ENCODE measurements at regions not wholly inside any gene's neighbourhood (a gene's known extent, or its start where the extent isn't known, plus 50 kb on each side); places are given as distances from the start of the nearest gene placed in this dataset.

GRCh38 chr4:11878241-11878640 lies 449.5 kb upstream of the HS3ST1 start:
- H3K4me3 Mint-ChIP-seq: no peak overlapping the region
- H3K4me1 Mint-ChIP-seq (ENCODE audit: low read depth): no peaks in the 10 kb centered on the region
- ATAC-seq: no peak
- DNase-seq: no peak
- H3K36me3 Mint-ChIP-seq (ENCODE audit: insufficient read depth): no peaks in the 10 kb centered on the region
- H3K27me3 Mint-ChIP-seq (ENCODE audit: low read depth): no peaks in the 10 kb centered on the region
- peaks cover 13% of the 10 kb centered on the region for H3K9me3 Mint-ChIP-seq

- Mint-ChIP-seq H3K36me3 (ENCODE audit: insufficient read depth) (no peaks in the 10 kb centered on the region), H3K4me3 (no peak overlapping the region), H3K9me3 (peaks cover 13% of the 10 kb centered on the region), H3K4me1 (ENCODE audit: low read depth) (no peaks in the 10 kb centered on the region), H3K27me3 (ENCODE audit: low read depth) (no peaks in the 10 kb centered on the region)
- DNase-seq (no peak), ATAC-seq (no peak)
Measured at GRCh38 chr4:11876104-11876503, 447.4 kb upstream of the HS3ST1 start.

GRCh38 chr4:11869191-11869870 lies 440.6 kb upstream of the HS3ST1 start:
- no peaks in the 10 kb centered on the region for H3K36me3 Mint-ChIP-seq (ENCODE audit: insufficient read depth)
- ATAC-seq: no peak
- peaks cover 5% of the 10 kb centered on the region for H3K9me3 Mint-ChIP-seq
- H3K4me3 Mint-ChIP-seq: no peak overlapping the region
- no peak for DNase-seq
- H3K4me1 Mint-ChIP-seq (ENCODE audit: low read depth): no peaks in the 10 kb centered on the region
- H3K27me3 Mint-ChIP-seq (ENCODE audit: low read depth): no peaks in the 10 kb centered on the region

GRCh38 chr4:11866391-11866790 lies 437.7 kb upstream of the HS3ST1 start:
- Mint-ChIP-seq H3K27me3 (ENCODE audit: low read depth) (no peaks in the 10 kb centered on the region), H3K9me3 (peaks cover 5% of the 10 kb centered on the region), H3K4me1 (ENCODE audit: low read depth) (no peaks in the 10 kb centered on the region), H3K36me3 (ENCODE audit: insufficient read depth) (no peaks in the 10 kb centered on the region), H3K4me3 (no peak overlapping the region)
- DNase-seq (no peak), ATAC-seq (no peak)

GRCh38 chr4:11860996-11861395 lies 432.3 kb upstream of the HS3ST1 start:
- DNase-seq (no peak), ATAC-seq (no peak)
- Mint-ChIP-seq H3K4me3 (no peak overlapping the region), H3K27me3 (ENCODE audit: low read depth) (no peaks in the 10 kb centered on the region), H3K9me3 (peaks cover 5% of the 10 kb centered on the region), H3K36me3 (ENCODE audit: insufficient read depth) (no peaks in the 10 kb centered on the region), H3K4me1 (ENCODE audit: low read depth) (no peaks in the 10 kb centered on the region)

- ATAC-seq (no peak), DNase-seq (no peak)
- no peaks in the 10 kb centered on the region for H3K4me1 Mint-ChIP-seq (ENCODE audit: low read depth)
- H3K27me3 Mint-ChIP-seq (ENCODE audit: low read depth): no peaks in the 10 kb centered on the region
- H3K9me3 Mint-ChIP-seq: no peaks in the 10 kb centered on the region
- no peaks in the 10 kb centered on the region for H3K36me3 Mint-ChIP-seq (ENCODE audit: insufficient read depth)
- no peak overlapping the region for H3K4me3 Mint-ChIP-seq
Measured at GRCh38 chr4:11857881-11858280, 429.2 kb upstream of the HS3ST1 start.

GRCh38 chr4:11847167-11847566 lies 418.5 kb upstream of the HS3ST1 start:
- Mint-ChIP-seq H3K4me3 (no peak overlapping the region), H3K36me3 (ENCODE audit: insufficient read depth) (no peaks in the 10 kb centered on the region), H3K27me3 (ENCODE audit: low read depth) (no peaks in the 10 kb centered on the region)

GRCh38 chr4:11843927-11844326 lies 415.2 kb upstream of the HS3ST1 start:
- Mint-ChIP-seq H3K27me3 (ENCODE audit: low read depth) (no peaks in the 10 kb centered on the region), H3K4me3 (no peak overlapping the region), H3K36me3 (ENCODE audit: insufficient read depth) (no peaks in the 10 kb centered on the region), H3K9me3 (peaks cover 4% of the 10 kb centered on the region), H3K4me1 (ENCODE audit: low read depth) (no peaks in the 10 kb centered on the region)
- no peak for DNase-seq
- ATAC-seq: no peak

More at GRCh38 chr4:11847167-11847566, 418.5 kb upstream of the HS3ST1 start:
- Mint-ChIP-seq H3K9me3 (no peaks in the 10 kb centered on the region), H3K4me1 (ENCODE audit: low read depth) (no peaks in the 10 kb centered on the region)
- no peak for ATAC-seq
- no peak for DNase-seq

- Mint-ChIP-seq H3K27me3 (ENCODE audit: low read depth) (no peaks in the 10 kb centered on the region), H3K9me3 (peaks cover 4% of the 10 kb centered on the region), H3K4me1 (ENCODE audit: low read depth) (no peaks in the 10 kb centered on the region), H3K36me3 (ENCODE audit: insufficient read depth) (no peaks in the 10 kb centered on the region), H3K4me3 (no peak overlapping the region)
- DNase-seq (no peak), ATAC-seq (no peak)
Measured at GRCh38 chr4:11843340-11843739, 414.6 kb upstream of the HS3ST1 start.

GRCh38 chr4:11842620-11843263 lies 414.0 kb upstream of the HS3ST1 start:
- ATAC-seq: no peak
- peaks cover 7% of the 10 kb centered on the region for H3K9me3 Mint-ChIP-seq
- no peak overlapping the region for H3K4me3 Mint-ChIP-seq
- no peak for DNase-seq
- H3K27me3 Mint-ChIP-seq (ENCODE audit: low read depth): no peaks in the 10 kb centered on the region
- no peaks in the 10 kb centered on the region for H3K4me1 Mint-ChIP-seq (ENCODE audit: low read depth)
- H3K36me3 Mint-ChIP-seq (ENCODE audit: insufficient read depth): no peaks in the 10 kb centered on the region

- Mint-ChIP-seq H3K9me3 (peaks cover 7% of the 10 kb centered on the region), H3K27me3 (ENCODE audit: low read depth) (no peaks in the 10 kb centered on the region), H3K4me1 (ENCODE audit: low read depth) (no peaks in the 10 kb centered on the region), H3K36me3 (ENCODE audit: insufficient read depth) (no peaks in the 10 kb centered on the region), H3K4me3 (no peak overlapping the region)
- DNase-seq (no peak), ATAC-seq (no peak)
Measured at GRCh38 chr4:11839889-11840288, 411.2 kb upstream of the HS3ST1 start.

- H3K4me1 Mint-ChIP-seq (ENCODE audit: low read depth): no peaks in the 10 kb centered on the region
- no peak for ATAC-seq
- H3K27me3 Mint-ChIP-seq (ENCODE audit: low read depth): no peaks in the 10 kb centered on the region
- H3K36me3 Mint-ChIP-seq (ENCODE audit: insufficient read depth): no peaks in the 10 kb centered on the region
- H3K4me3 Mint-ChIP-seq: no peak overlapping the region
- no peaks in the 10 kb centered on the region for H3K9me3 Mint-ChIP-seq
- DNase-seq: no peak
Measured at GRCh38 chr4:11831739-11832138, 403.0 kb upstream of the HS3ST1 start.

GRCh38 chr4:11824566-11824965 lies 395.9 kb upstream of the HS3ST1 start:
- ATAC-seq: no peak
- Mint-ChIP-seq H3K4me3 (no peak overlapping the region), H3K9me3 (peaks cover 4% of the 10 kb centered on the region), H3K36me3 (ENCODE audit: insufficient read depth) (no peaks in the 10 kb centered on the region), H3K4me1 (ENCODE audit: low read depth) (no peaks in the 10 kb centered on the region), H3K27me3 (ENCODE audit: low read depth) (no peaks in the 10 kb centered on the region)
- DNase-seq: no peak

- DNase-seq: no peak
- no peaks in the 10 kb centered on the region for H3K36me3 Mint-ChIP-seq (ENCODE audit: insufficient read depth)
- peaks cover 4% of the 10 kb centered on the region for H3K9me3 Mint-ChIP-seq
- ATAC-seq: no peak
- H3K27me3 Mint-ChIP-seq (ENCODE audit: low read depth): no peaks in the 10 kb centered on the region
- no peak overlapping the region for H3K4me3 Mint-ChIP-seq
- H3K4me1 Mint-ChIP-seq (ENCODE audit: low read depth): no peaks in the 10 kb centered on the region
Measured at GRCh38 chr4:11821772-11822430, 393.2 kb upstream of the HS3ST1 start.

GRCh38 chr4:11817088-11817487 lies 388.4 kb upstream of the HS3ST1 start:
- DNase-seq (no peak), ATAC-seq (no peak)
- Mint-ChIP-seq H3K36me3 (ENCODE audit: insufficient read depth) (no peaks in the 10 kb centered on the region), H3K4me1 (ENCODE audit: low read depth) (no peaks in the 10 kb centered on the region), H3K27me3 (ENCODE audit: low read depth) (no peaks in the 10 kb centered on the region), H3K9me3 (no peaks in the 10 kb centered on the region), H3K4me3 (no peak overlapping the region)
